HepG2 (cell line): ENCODE measurements at regions not wholly inside any gene's neighbourhood (a gene's known extent, or its start where the extent isn't known, plus 50 kb on each side); places are given as distances from the start of the nearest gene placed in this dataset.

ENCODE experiments used
- ELF4 ChIP-seq: sonication (generic); formaldehyde crosslinking; IDR thresholded peaks from 2 replicates; pipeline ENCODE4 v1.5.0; 2020; ENCODE audit warnings: missing genetic modification reagents, mild to moderate bottlenecking, moderate library complexity, borderline replicate concordance
- ESRRA ChIP-seq: sonication (generic); formaldehyde crosslinking; IDR thresholded peaks from 2 replicates; pipeline ENCODE4 v1.5.1; 2020; ENCODE audit warnings: mild to moderate bottlenecking, low read depth, missing genetic modification reagents
- EZH2 ChIP-seq: conservative IDR thresholded peaks from 2 replicates; pipeline ENCODE4 v1.6.1; 2012; ENCODE audit warnings: mild to moderate bottlenecking, low read depth, low read length, moderate library complexity
- POLR2A ChIP-seq, 2 experiments: IDR thresholded peaks; 2 replicates each; pipeline ENCODE4 v1.6.1; 2011; ENCODE audit warnings: low read depth in 2 of 2, low read length in 2 of 2, mild to moderate bottlenecking in 1 of 2, moderate library complexity in 1 of 2; ENCODE audit not compliant: insufficient read depth in 1 of 2
- PRDM10 ChIP-seq: sonication (generic); formaldehyde crosslinking; IDR thresholded peaks from 2 replicates; pipeline ENCODE4 v1.4.0; 2020; ENCODE audit warnings: low read depth, missing genetic modification reagents
- SP1 ChIP-seq, 2 experiments: fragments of 450-650 bp in 1 of 2; sonication (generic) in 1 of 2; formaldehyde crosslinking in 1 of 2; IDR thresholded peaks; 2 replicates each; pipeline versions ENCODE4 v1.4.0 to v1.6.1; 2016 to 2020; ENCODE audit warnings: missing genetic modification reagents in 1 of 2
- SRSF9 ChIP-seq: fragments of 200-400 bp; formaldehyde crosslinking; IDR thresholded peaks from 2 replicates; pipeline ENCODE4 v1.6.1; 2018; ENCODE audit warnings: borderline replicate concordance, mild to moderate bottlenecking, low read depth, low read length; ENCODE audit not compliant: insufficient read depth, poor library complexity, severe bottlenecking
- TCF7 ChIP-seq: sonication (generic); IDR thresholded peaks from 2 replicates; pipeline ENCODE4 v1.6.1; 2016; ENCODE audit warnings: antibody characterized with exemption, low read depth
- ZNF878 ChIP-seq: sonication (generic); formaldehyde crosslinking; IDR thresholded peaks from 2 replicates; pipeline ENCODE4 v1.8.1; 2023; ENCODE audit warnings: mild to moderate bottlenecking, missing genetic modification reagents, moderate library complexity

- TF ChIP-seq EZH2: no peak
- TF ChIP-seq ELF4 (CRISPR knock-in tag): no peak
- no peak for TF ChIP-seq SP1 (IDR thresholded peaks at IDR 0.05)
- TF ChIP-seq SP1 (CRISPR knock-in tag; IDR thresholded peaks at IDR 0.05): no peak
- no peak for TF ChIP-seq POLR2A (IDR thresholded peaks at IDR 0.05; ENCODE audit: insufficient read depth in 1 of 2, low read depth in 2 of 2, low read length in 2 of 2)
- TF ChIP-seq ZNF878 (CRISPR knock-in tag): no peak
- no peak for TF ChIP-seq TCF7
- TF ChIP-seq SRSF9: no peak
- TF ChIP-seq PRDM10 (CRISPR knock-in tag): no peak
- no peak for TF ChIP-seq ESRRA (CRISPR knock-in tag)
Observed at GRCh38 chr18:44342946-44343345, 337.7 kb upstream of the SETBP1 start.
